ENCODE measurements at regions not wholly inside any gene's neighbourhood (a gene's known extent, or its start where the extent isn't known, plus 50 kb on each side); places are given as distances from the start of the nearest gene placed in this dataset.

GRCh38 chr10:29131952-29132547 lies 156.8 kb upstream of the LYZL1 start:
- ChIA-PET CTCF (no interaction called here), POLR2A (interaction anchor here (0.6 kb wide), 1 partner anchor 449 kb away, joined by 4 read pairs; no protein-coding TSS in a partner anchor)

GRCh38 chr10:29132551-29133111 lies 156.2 kb upstream of the LYZL1 start:
- CTCF ChIA-PET, result no interaction called here
- POLR2A ChIA-PET, result interaction anchor here (0.6 kb wide), 1 partner anchor 449 kb away, joined by 4 read pairs; no protein-coding TSS in a partner anchor

- CTCF ChIA-PET, result no interaction called here
Observed at GRCh38 chr10:29135337-29135736, 153.5 kb upstream of the LYZL1 start.

GRCh38 chr10:29136411-29136810 lies 152.5 kb upstream of the LYZL1 start:
- ChIA-PET POLR2A (no interaction called here), CTCF (interaction anchor here (0.7 kb wide), 1 partner anchor 1783 kb away, joined by 3 read pairs; no protein-coding TSS in a partner anchor)

More at GRCh38 chr10:29135337-29135736, 153.5 kb upstream of the LYZL1 start:
- POLR2A ChIA-PET, result no interaction called here

GRCh38 chr10:29140151-29140550 lies 148.7 kb upstream of the LYZL1 start:
- CTCF ChIA-PET, result no interaction called here
- POLR2A ChIA-PET, result no interaction called here

GRCh38 chr10:29140991-29141390 lies 147.9 kb upstream of the LYZL1 start:
- ChIA-PET CTCF (no interaction called here), POLR2A (no interaction called here)

GRCh38 chr10:29141761-29142160 lies 147.1 kb upstream of the LYZL1 start:
- POLR2A ChIA-PET, result no interaction called here
- CTCF ChIA-PET, result no interaction called here

- ChIA-PET POLR2A (no interaction called here), CTCF (no interaction called here)
Observed at GRCh38 chr10:29142516-29143314, 146.2 kb upstream of the LYZL1 start.

GRCh38 chr10:29144126-29144525 lies 144.7 kb upstream of the LYZL1 start:
- ChIA-PET CTCF (no interaction called here), POLR2A (no interaction called here)

GRCh38 chr10:29146311-29147100 lies 142.4 kb upstream of the LYZL1 start:
- CTCF ChIA-PET, result no interaction called here

GRCh38 chr10:29150010-29150409 lies 138.9 kb upstream of the LYZL1 start:
- CTCF ChIA-PET, result no interaction called here
- POLR2A ChIA-PET, result no interaction called here

More at GRCh38 chr10:29146311-29147100, 142.4 kb upstream of the LYZL1 start:
- POLR2A ChIA-PET, result no interaction called here

GRCh38 chr10:29151005-29151404 lies 137.9 kb upstream of the LYZL1 start:
- ChIA-PET CTCF (no interaction called here), POLR2A (no interaction called here)

- ChIA-PET CTCF (no interaction called here), POLR2A (no interaction called here)
Observed at GRCh38 chr10:29157321-29157720, 131.5 kb upstream of the LYZL1 start.

GRCh38 chr10:29158066-29158465 lies 130.8 kb upstream of the LYZL1 start:
- ChIA-PET CTCF (no interaction called here), POLR2A (no interaction called here)

- POLR2A ChIA-PET, result no interaction called here
- CTCF ChIA-PET, result no interaction called here
Observed at GRCh38 chr10:29160150-29160617, 128.7 kb upstream of the LYZL1 start.

- CTCF ChIA-PET, result no interaction called here
- POLR2A ChIA-PET, result no interaction called here
Observed at GRCh38 chr10:29163746-29164145, 125.1 kb upstream of the LYZL1 start.

- CTCF ChIA-PET, result no interaction called here
Observed at GRCh38 chr10:29166713-29167112, 122.2 kb upstream of the LYZL1 start.

GRCh38 chr10:29169021-29169420 lies 119.8 kb upstream of the LYZL1 start:
- POLR2A ChIA-PET, result no interaction called here
- CTCF ChIA-PET, result no interaction called here

More at GRCh38 chr10:29166713-29167112, 122.2 kb upstream of the LYZL1 start:
- POLR2A ChIA-PET, result no interaction called here

GRCh38 chr10:29171717-29172116 lies 117.2 kb upstream of the LYZL1 start:
- CTCF ChIA-PET, result no interaction called here
- POLR2A ChIA-PET, result no interaction called here

- ChIA-PET POLR2A (no interaction called here), CTCF (no interaction called here)
Observed at GRCh38 chr10:29174389-29174788, 114.5 kb upstream of the LYZL1 start.
